Activated naive CD8-positive, alpha-beta T cell treated with anti-CD3 and anti-CD28 coated beads, Interleukin-2, amount 10 ng/mL, durations not matched to agents 7 days and 5 days (primary cell): ENCODE measurements at regions not wholly inside any gene's neighbourhood (a gene's known extent, or its start where the extent isn't known, plus 50 kb on each side); places are given as distances from the start of the nearest gene placed in this dataset.

Experiments
- ATAC-seq: fragments of 150-1000 bp; cut with Tn5 transposase; one replicate; pipeline ENCODE4 v1.10.0; 2021; ENCODE audit warnings: low read depth, moderate library complexity
- POLR2A ChIA-PET: fragments of 350-600 bp; sonication (Branson Sonifier 250); formaldehyde crosslinking; loops from one replicate; lab custom pipeline; 2021; ENCODE audit warnings: antibody characterized with exemption; lab: Charles Lee
- DNase-seq: peaks from one replicate; pipeline ENCODE4 v3.0.0; 2021
- H3K27ac Mint-ChIP-seq: one replicate; pipeline ENCODE4 v1.8.0; 2022; ENCODE audit warnings: mild to moderate bottlenecking, mixed read lengths
- H3K27me3 Mint-ChIP-seq: one replicate; pipeline ENCODE4 v1.8.0; 2022; ENCODE audit warnings: mild to moderate bottlenecking, moderate library complexity, mixed read lengths
- H3K36me3 Mint-ChIP-seq: one replicate; pipeline ENCODE4 v1.8.0; 2021; ENCODE audit warnings: mild to moderate bottlenecking, mixed read lengths
- H3K4me1 Mint-ChIP-seq: one replicate; pipeline ENCODE4 v1.8.0; 2021; ENCODE audit warnings: mixed read lengths
- H3K4me3 Mint-ChIP-seq: one replicate; pipeline ENCODE4 v1.8.0; 2022; ENCODE audit warnings: mild to moderate bottlenecking, moderate library complexity, mixed read lengths
- H3K9me3 Mint-ChIP-seq: one replicate; pipeline ENCODE4 v1.8.0; 2021; ENCODE audit warnings: mixed read lengths

- Mint-ChIP-seq H3K9me3 (no peaks in the 10 kb centered on the region), H3K27ac (no peak overlapping the region), H3K36me3 (no peaks in the 10 kb centered on the region), H3K27me3 (peaks cover 31% of the 10 kb centered on the region), H3K4me3 (no peak overlapping the region), H3K4me1 (peaks cover 2% of the 10 kb centered on the region)
- POLR2A ChIA-PET, result no interaction called here
- ATAC-seq, result no peak
- no peak for DNase-seq
These were observed 327.0 kb upstream of the HS6ST1 start for GRCh38 chr2:128645631-128646030.

- no peak overlapping the region for H3K27ac Mint-ChIP-seq
- peaks cover 2% of the 10 kb centered on the region for H3K4me1 Mint-ChIP-seq
- no peak for ATAC-seq
- H3K36me3 Mint-ChIP-seq, result no peaks in the 10 kb centered on the region
- DNase-seq, result no peak
- H3K4me3 Mint-ChIP-seq, result no peak overlapping the region
- peaks cover 31% of the 10 kb centered on the region for H3K27me3 Mint-ChIP-seq
- H3K9me3 Mint-ChIP-seq, result no peaks in the 10 kb centered on the region
- POLR2A ChIA-PET, result no interaction called here
These were observed 327.4 kb upstream of the HS6ST1 start for GRCh38 chr2:128646091-128646490.

GRCh38 chr2:128646691-128647090 is 328.0 kb upstream of the HS6ST1 start:
- ATAC-seq, result no peak
- Mint-ChIP-seq H3K4me3 (no peak overlapping the region), H3K36me3 (no peaks in the 10 kb centered on the region), H3K9me3 (no peaks in the 10 kb centered on the region), H3K27ac (no peak overlapping the region), H3K4me1 (peaks cover 2% of the 10 kb centered on the region), H3K27me3 (peaks cover 31% of the 10 kb centered on the region)
- DNase-seq, result no peak
- POLR2A ChIA-PET, result no interaction called here

GRCh38 chr2:128651000-128651399 is 332.3 kb upstream of the HS6ST1 start:
- peaks cover 2% of the 10 kb centered on the region for H3K9me3 Mint-ChIP-seq
- POLR2A ChIA-PET, result no interaction called here
- no peaks in the 10 kb centered on the region for H3K36me3 Mint-ChIP-seq
- DNase-seq, result no peak
- no peak for ATAC-seq
- peaks cover 3% of the 10 kb centered on the region for H3K4me1 Mint-ChIP-seq
- H3K27me3 Mint-ChIP-seq, result peaks cover 37% of the 10 kb centered on the region
- no peak overlapping the region for H3K27ac Mint-ChIP-seq
- no peak overlapping the region for H3K4me3 Mint-ChIP-seq

GRCh38 chr2:128654408-128654807 is 335.7 kb upstream of the HS6ST1 start:
- ATAC-seq, result no peak
- Mint-ChIP-seq H3K9me3 (peaks cover 2% of the 10 kb centered on the region), H3K4me1 (peaks cover 3% of the 10 kb centered on the region), H3K27ac (no peak overlapping the region), H3K36me3 (no peaks in the 10 kb centered on the region), H3K4me3 (no peak overlapping the region), H3K27me3 (peaks cover 28% of the 10 kb centered on the region)
- POLR2A ChIA-PET, result no interaction called here
- DNase-seq, result no peak

- POLR2A ChIA-PET, result no interaction called here
- DNase-seq, result no peak
- no peaks in the 10 kb centered on the region for H3K4me1 Mint-ChIP-seq
- peaks cover 20% of the 10 kb centered on the region for H3K27me3 Mint-ChIP-seq
- no peaks in the 10 kb centered on the region for H3K9me3 Mint-ChIP-seq
- ATAC-seq, result no peak
- no peak overlapping the region for H3K27ac Mint-ChIP-seq
- H3K36me3 Mint-ChIP-seq, result no peaks in the 10 kb centered on the region
- H3K4me3 Mint-ChIP-seq, result no peak overlapping the region
These were observed 342.2 kb upstream of the HS6ST1 start for GRCh38 chr2:128660836-128661235.

- POLR2A ChIA-PET, result no interaction called here
- H3K4me1 Mint-ChIP-seq, result no peaks in the 10 kb centered on the region
- peaks cover 20% of the 10 kb centered on the region for H3K27me3 Mint-ChIP-seq
- ATAC-seq (no peak), DNase-seq (no peak)
- H3K4me3 Mint-ChIP-seq, result no peak overlapping the region
- no peaks in the 10 kb centered on the region for H3K36me3 Mint-ChIP-seq
- no peaks in the 10 kb centered on the region for H3K9me3 Mint-ChIP-seq
- H3K27ac Mint-ChIP-seq, result no peak overlapping the region
These were observed 342.6 kb upstream of the HS6ST1 start for GRCh38 chr2:128661311-128661710.

GRCh38 chr2:128662051-128662471 is 343.4 kb upstream of the HS6ST1 start:
- H3K9me3 Mint-ChIP-seq, result no peaks in the 10 kb centered on the region
- H3K4me1 Mint-ChIP-seq, result no peaks in the 10 kb centered on the region
- DNase-seq (no peak), ATAC-seq (no peak)
- no peaks in the 10 kb centered on the region for H3K36me3 Mint-ChIP-seq
- H3K4me3 Mint-ChIP-seq, result no peak overlapping the region
- H3K27me3 Mint-ChIP-seq, result peaks cover 20% of the 10 kb centered on the region
- H3K27ac Mint-ChIP-seq, result no peak overlapping the region
- POLR2A ChIA-PET, result no interaction called here

- POLR2A ChIA-PET, result no interaction called here
- ATAC-seq (no peak), DNase-seq (no peak)
- H3K36me3 Mint-ChIP-seq, result no peaks in the 10 kb centered on the region
- H3K27ac Mint-ChIP-seq, result no peak overlapping the region
- no peaks in the 10 kb centered on the region for H3K9me3 Mint-ChIP-seq
- peaks cover 24% of the 10 kb centered on the region for H3K27me3 Mint-ChIP-seq
- H3K4me3 Mint-ChIP-seq, result no peak overlapping the region
- H3K4me1 Mint-ChIP-seq, result no peaks in the 10 kb centered on the region
These were observed 344.8 kb upstream of the HS6ST1 start for GRCh38 chr2:128663371-128664050.

- Mint-ChIP-seq H3K4me1 (no peaks in the 10 kb centered on the region), H3K36me3 (no peaks in the 10 kb centered on the region), H3K9me3 (no peaks in the 10 kb centered on the region), H3K27me3 (peaks cover 24% of the 10 kb centered on the region), H3K4me3 (no peak overlapping the region), H3K27ac (peak overlapping the region; percentile 1)
- ATAC-seq (no peak), DNase-seq (no peak)
- POLR2A ChIA-PET, result no interaction called here
These were observed 345.9 kb upstream of the HS6ST1 start for GRCh38 chr2:128664499-128664971.

GRCh38 chr2:128665113-128665512 is 346.4 kb upstream of the HS6ST1 start:
- Mint-ChIP-seq H3K4me3 (no peak overlapping the region), H3K4me1 (no peaks in the 10 kb centered on the region), H3K36me3 (no peaks in the 10 kb centered on the region), H3K27me3 (peaks cover 26% of the 10 kb centered on the region), H3K27ac (peak overlapping the region; percentile 1), H3K9me3 (no peaks in the 10 kb centered on the region)
- POLR2A ChIA-PET, result no interaction called here
- DNase-seq, result no peak
- no peak for ATAC-seq

GRCh38 chr2:128666596-128666995 is 347.9 kb upstream of the HS6ST1 start:
- no peak overlapping the region for H3K4me3 Mint-ChIP-seq

GRCh38 chr2:128667391-128667790 is 348.7 kb upstream of the HS6ST1 start:
- no peak for ATAC-seq
- Mint-ChIP-seq H3K9me3 (no peaks in the 10 kb centered on the region), H3K4me3 (no peak overlapping the region), H3K27me3 (peaks cover 14% of the 10 kb centered on the region), H3K4me1 (peaks cover 1% of the 10 kb centered on the region), H3K36me3 (no peaks in the 10 kb centered on the region), H3K27ac (no peak overlapping the region)
- DNase-seq, result no peak
- POLR2A ChIA-PET, result no interaction called here

More at GRCh38 chr2:128666596-128666995, 347.9 kb upstream of the HS6ST1 start:
- H3K27ac Mint-ChIP-seq, result no peak overlapping the region
- DNase-seq (no peak), ATAC-seq (no peak)
- peaks cover 16% of the 10 kb centered on the region for H3K27me3 Mint-ChIP-seq
- POLR2A ChIA-PET, result no interaction called here
- H3K9me3 Mint-ChIP-seq, result no peaks in the 10 kb centered on the region
- no peaks in the 10 kb centered on the region for H3K36me3 Mint-ChIP-seq
- peaks cover 1% of the 10 kb centered on the region for H3K4me1 Mint-ChIP-seq

GRCh38 chr2:128668946-128669345 is 350.3 kb upstream of the HS6ST1 start:
- Mint-ChIP-seq H3K27ac (no peak overlapping the region), H3K9me3 (no peaks in the 10 kb centered on the region), H3K4me3 (no peak overlapping the region), H3K4me1 (peaks cover 1% of the 10 kb centered on the region), H3K27me3 (peaks cover 19% of the 10 kb centered on the region), H3K36me3 (no peaks in the 10 kb centered on the region)
- POLR2A ChIA-PET, result no interaction called here
- ATAC-seq (no peak), DNase-seq (no peak)
